Right lung (tissue), 2 donors: ENCODE measurements at regions not wholly inside any gene's neighbourhood (a gene's known extent, or its start where the extent isn't known, plus 50 kb on each side); places are given as distances from the start of the nearest gene placed in this dataset.

Source experiments
- DNase-seq, 2 donors: peaks; one replicate each; pipeline ENCODE4 v3.0.0-alpha.2; 2013

- DNase-seq, result no peak
These were observed 169.4 kb downstream of the TEX36 start for GRCh38 chr10:125513429-125514182.

- no peak for DNase-seq
These were observed 172.0 kb downstream of the TEX36 start for GRCh38 chr10:125510998-125511397.

GRCh38 chr10:125505648-125506047, 177.3 kb downstream of the TEX36 start:
- DNase-seq, result no peak

GRCh38 chr10:125502276-125502675, 180.7 kb downstream of the TEX36 start:
- no peak for DNase-seq

DNA sequence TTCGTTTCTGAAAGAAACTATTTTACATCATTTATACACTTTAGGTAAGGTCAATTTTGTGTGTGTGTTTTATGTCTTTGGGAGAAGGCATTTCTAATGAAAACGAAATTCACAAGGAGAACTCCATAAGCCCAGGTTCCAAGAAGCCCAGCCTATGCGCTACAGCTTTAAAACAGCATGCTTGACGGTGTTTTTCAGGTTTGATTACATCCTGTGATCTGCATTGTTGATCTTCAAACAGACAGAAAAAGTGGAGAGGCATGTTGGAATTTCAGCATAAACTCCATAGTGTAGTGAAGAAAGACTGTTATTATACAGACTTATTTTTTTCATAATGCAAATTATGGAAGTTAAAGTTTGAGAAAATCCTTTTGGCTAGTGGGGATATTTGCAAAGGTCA, 187.6 kb downstream of the TEX36 start:
- DNase-seq, result no peak

DNA sequence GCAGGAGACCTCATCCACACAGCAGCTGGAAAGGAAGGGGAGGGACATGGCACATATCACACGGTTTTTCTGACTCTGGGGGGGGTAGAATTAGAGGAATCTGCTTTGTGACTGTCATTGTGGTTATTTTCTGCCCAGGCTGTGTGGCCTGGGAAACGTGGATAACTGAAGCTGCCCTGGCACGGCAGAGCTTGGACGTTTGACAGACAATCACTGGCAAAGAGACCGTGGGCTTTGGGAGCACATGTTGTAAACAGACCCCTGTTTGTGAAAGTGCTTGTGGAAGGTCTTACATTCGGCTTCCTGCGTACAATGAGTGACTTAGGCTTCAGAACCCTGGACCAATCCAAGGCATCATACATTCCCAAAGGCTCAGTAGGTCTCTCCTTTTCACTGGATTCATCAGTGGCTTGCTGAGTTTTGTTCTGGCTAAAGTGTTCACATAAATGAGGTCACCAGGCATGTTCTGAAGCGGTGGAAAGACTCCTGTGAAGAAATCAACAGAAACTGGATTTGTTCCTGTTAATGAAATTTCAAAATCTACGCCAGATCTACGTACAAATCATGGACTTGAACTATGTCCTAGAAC, 188.2 kb downstream of the TEX36 start:
- DNase-seq, result no peak

GRCh38 chr10:125491381-125491780, 191.6 kb downstream of the TEX36 start:
- DNase-seq, result no peak

DNA sequence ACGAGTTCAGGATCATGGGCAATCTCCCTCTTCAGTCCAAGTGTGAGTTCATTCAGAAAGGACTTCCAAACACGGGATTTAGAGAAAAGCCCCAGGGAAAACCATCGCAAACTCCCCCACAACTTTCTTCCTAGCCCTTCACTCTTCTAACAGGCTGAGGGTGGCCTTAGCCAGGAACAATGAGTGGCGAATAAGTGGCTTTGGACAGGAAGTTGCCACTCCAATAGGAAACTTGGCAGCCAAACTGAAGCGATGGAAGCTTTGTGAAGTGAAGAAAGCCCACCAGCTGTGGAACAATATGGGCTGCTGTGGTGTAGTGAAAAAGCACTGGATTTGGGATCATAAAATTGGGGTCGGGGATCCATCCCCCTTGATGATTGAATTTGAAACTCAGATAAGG, 193.2 kb downstream of the TEX36 start:
- DNase-seq, result peak in 1 of 2 donors; percentile 15

GRCh38 chr10:125485665-125486064, 197.3 kb downstream of the TEX36 start:
- DNase-seq, result no peak

- DNase-seq, result no peak
These were observed 198.8 kb downstream of the TEX36 start for GRCh38 chr10:125484035-125484732.

- no peak for DNase-seq
These were observed 200.3 kb downstream of the TEX36 start for GRCh38 chr10:125482637-125483036.

- DNase-seq, result no peak
These were observed 200.9 kb downstream of the TEX36 start for GRCh38 chr10:125482108-125482507.

DNA sequence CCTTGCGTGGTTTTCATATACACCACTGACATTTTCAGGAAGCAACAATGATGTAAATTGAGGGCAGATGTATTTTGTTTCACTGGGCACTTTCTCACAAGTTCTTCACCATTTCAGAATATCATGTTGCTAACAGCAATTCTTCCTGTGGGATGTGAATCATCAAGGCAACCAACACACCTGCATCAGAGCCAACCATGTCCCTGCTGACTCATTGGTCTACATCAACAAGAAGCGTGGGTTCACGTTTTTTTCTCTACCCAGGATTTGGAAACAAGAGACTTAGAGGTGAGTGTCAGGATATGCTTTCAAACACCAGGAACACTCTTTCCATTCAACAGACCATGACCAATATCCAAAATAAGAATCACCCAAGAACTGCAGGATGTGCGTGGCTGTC, 203.9 kb downstream of the TEX36 start:
- no peak for DNase-seq

GRCh38 chr10:125475815-125476214, 207.1 kb downstream of the TEX36 start:
- DNase-seq, result no peak

- no peak for DNase-seq
These were observed 209.7 kb downstream of the TEX36 start for GRCh38 chr10:125473143-125473793.

DNA sequence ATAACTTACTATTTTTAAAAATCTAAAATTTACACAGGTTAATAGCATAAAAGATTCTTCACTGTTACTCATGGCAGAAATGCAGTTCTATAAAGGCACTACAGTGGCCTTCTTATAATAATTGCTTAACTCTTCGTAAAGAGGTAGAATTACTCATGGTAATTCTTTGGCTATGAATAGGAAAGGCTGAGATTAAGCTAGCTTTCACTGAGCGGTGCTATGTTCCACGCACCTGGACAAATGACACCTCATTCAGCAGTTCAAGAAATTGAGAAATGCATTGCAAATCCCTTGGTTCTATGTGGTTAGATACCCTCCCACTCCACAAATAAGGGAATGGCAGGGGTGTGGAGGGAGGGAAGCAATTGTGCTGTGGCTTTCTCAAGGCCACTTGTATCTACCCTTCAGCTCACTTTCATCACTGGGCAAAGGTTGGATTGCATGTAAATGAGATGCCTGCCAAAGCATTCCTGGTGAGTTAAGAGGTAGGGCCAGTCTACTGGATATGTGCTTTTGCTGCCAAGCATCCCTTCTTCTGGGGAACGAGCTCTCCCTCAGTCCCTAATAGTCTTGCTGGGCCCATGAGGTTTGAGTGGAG, 210.9 kb downstream of the TEX36 start:
- DNase-seq, result no peak

DNA sequence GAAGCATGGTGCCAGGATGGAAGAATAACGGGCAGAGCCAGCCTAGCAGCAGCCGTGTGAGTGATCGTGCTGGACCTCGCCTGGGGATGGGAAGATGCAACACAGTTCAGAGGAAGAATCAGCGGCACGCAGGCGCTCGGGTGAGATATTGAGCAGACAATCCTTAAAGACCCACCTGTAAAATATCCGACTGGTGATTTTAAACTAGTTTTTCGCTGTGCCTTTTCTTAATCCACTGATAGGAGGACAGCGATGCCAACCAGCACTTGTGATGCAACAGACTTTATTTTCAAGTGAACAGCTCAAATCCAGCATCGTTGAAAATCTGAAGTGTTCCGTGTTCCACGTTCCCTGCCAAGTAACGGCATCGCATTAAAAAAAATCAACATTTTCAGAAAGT, 214.7 kb downstream of the TEX36 start:
- DNase-seq, result no peak

GRCh38 chr10:125466685-125467084, 216.3 kb downstream of the TEX36 start:
- no peak for DNase-seq

- no peak for DNase-seq
These were observed 220.1 kb downstream of the TEX36 start for GRCh38 chr10:125462845-125463244.

GRCh38 chr10:125460326-125460725, 222.6 kb downstream of the TEX36 start:
- no peak for DNase-seq

GRCh38 chr10:125457406-125457805, 225.6 kb downstream of the TEX36 start:
- no peak for DNase-seq

DNA sequence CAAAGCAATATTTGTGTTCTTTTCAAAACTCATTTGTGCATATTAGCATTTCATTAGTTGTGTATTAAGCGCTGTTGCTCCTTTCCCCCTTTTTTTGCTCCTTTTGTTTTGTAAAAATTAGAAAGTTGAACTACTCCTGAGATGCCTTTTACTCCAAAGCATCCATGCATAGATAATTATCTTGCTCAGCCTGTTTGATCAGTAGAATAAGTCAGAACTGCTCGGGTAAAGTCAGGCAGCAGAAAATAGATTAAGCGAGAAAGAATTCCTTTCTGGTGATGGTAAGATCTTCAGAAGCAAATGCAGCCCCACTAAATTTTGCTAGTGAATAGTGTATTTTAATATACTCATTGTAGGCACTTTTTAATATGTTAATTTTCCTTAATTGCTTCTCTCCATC, 227.1 kb downstream of the TEX36 start:
- no peak for DNase-seq
